Astrocyte (in vitro differentiated cells and primary cell): ENCODE measurements at regions not wholly inside any gene's neighbourhood (a gene's known extent, or its start where the extent isn't known, plus 50 kb on each side); places are given as distances from the start of the nearest gene placed in this dataset.
A peak's percentile ranks its signal among the peaks of the same experiment; 100 is the strongest.

Source experiments
- DNase-seq: peaks from one replicate; pipeline ENCODE4 v3.0.0-alpha.2; 2010; ENCODE audit warnings: low read depth
- FAIRE-seq: peaks from 2 replicates; lab custom pipeline; 2011; peaks lifted over from hg19 to GRCh38; lab: Jason Lieb, UNC
- H2AFZ ChIP-seq: 2 replicates; pipeline ENCODE4 v1.6.0; 2012; ENCODE audit warnings: low read depth, low read length, inconsistent platforms
- H3K27ac ChIP-seq: 2 replicates; pipeline ENCODE4 v1.5.1; 2011; ENCODE audit warnings: low read depth, low read length, inconsistent platforms
- H3K27me3 ChIP-seq: 2 replicates; pipeline ENCODE4 v1.6.0; 2011; ENCODE audit warnings: low read length, inconsistent platforms; ENCODE audit not compliant: insufficient read depth
- H3K36me3 ChIP-seq: 2 replicates; pipeline ENCODE4 v1.5.1; 2011; ENCODE audit warnings: low read length, inconsistent platforms; ENCODE audit not compliant: insufficient read depth
- H3K4me1 ChIP-seq: 2 replicates; pipeline ENCODE4 v1.5.1; 2011; ENCODE audit warnings: low read length, inconsistent platforms; ENCODE audit not compliant: insufficient read depth
- H3K4me2 ChIP-seq: 2 replicates; pipeline ENCODE4 v1.6.0; 2012; ENCODE audit warnings: low read length, inconsistent platforms
- H3K4me3 ChIP-seq: 2 replicates; pipeline ENCODE4 v1.5.1; 2011; ENCODE audit warnings: low read depth, mild to moderate bottlenecking, low read length, inconsistent platforms; ENCODE audit not compliant: insufficient read depth
- H3K79me2 ChIP-seq: 2 replicates; pipeline ENCODE4 v1.6.0; 2012; ENCODE audit warnings: mild to moderate bottlenecking, low read length, inconsistent platforms; ENCODE audit not compliant: insufficient read depth
- H3K9ac ChIP-seq: 2 replicates; pipeline ENCODE4 v1.6.0; 2012; ENCODE audit warnings: mild to moderate bottlenecking, low read length, inconsistent platforms
- H3K9me3 ChIP-seq: 2 replicates; pipeline ENCODE4 v1.5.1; 2012; ENCODE audit warnings: low read depth, mild to moderate bottlenecking, low read length, inconsistent platforms; ENCODE audit not compliant: insufficient read depth
- H4K20me1 ChIP-seq: 2 replicates; pipeline ENCODE4 v1.6.0; 2012; ENCODE audit warnings: low read length, inconsistent platforms; ENCODE audit not compliant: insufficient read depth
- H3K27ac Mint-ChIP-seq: one replicate; pipeline ENCODE4 v1.8.0; 2021; ENCODE audit warnings: mild to moderate bottlenecking, mixed read lengths; ENCODE audit not compliant: unreplicated experiment
- H3K27me3 Mint-ChIP-seq: one replicate; pipeline ENCODE4 v1.8.0; 2021; ENCODE audit warnings: low read depth, mixed read lengths; ENCODE audit not compliant: unreplicated experiment
- H3K36me3 Mint-ChIP-seq: one replicate; pipeline ENCODE4 v1.8.0; 2021; ENCODE audit warnings: low read depth, mixed read lengths; ENCODE audit not compliant: unreplicated experiment
- H3K4me1 Mint-ChIP-seq: one replicate; pipeline ENCODE4 v1.8.0; 2021; ENCODE audit warnings: low read depth, mixed read lengths; ENCODE audit not compliant: unreplicated experiment
- H3K4me3 Mint-ChIP-seq: one replicate; pipeline ENCODE4 v1.8.0; 2021; ENCODE audit warnings: mild to moderate bottlenecking, moderate library complexity, mixed read lengths; ENCODE audit not compliant: unreplicated experiment
- H3K9me3 Mint-ChIP-seq: one replicate; pipeline ENCODE4 v1.8.0; 2021; ENCODE audit warnings: mild to moderate bottlenecking, mixed read lengths; ENCODE audit not compliant: unreplicated experiment
- EZH2 ChIP-seq: IDR thresholded peaks from 2 replicates; pipeline ENCODE4 v1.6.1; 2012; ENCODE audit warnings: mild to moderate bottlenecking, low read length, inconsistent platforms; ENCODE audit not compliant: insufficient read depth
- TF ChIP-seq, protein P1 (sequence below): IDR thresholded peaks from 2 replicates; pipeline ENCODE4 v1.5.1; 2011; ENCODE audit warnings: low read depth, mild to moderate bottlenecking, inconsistent platforms, low read length, moderate library complexity; ENCODE audit not compliant: insufficient read depth

DNA sequence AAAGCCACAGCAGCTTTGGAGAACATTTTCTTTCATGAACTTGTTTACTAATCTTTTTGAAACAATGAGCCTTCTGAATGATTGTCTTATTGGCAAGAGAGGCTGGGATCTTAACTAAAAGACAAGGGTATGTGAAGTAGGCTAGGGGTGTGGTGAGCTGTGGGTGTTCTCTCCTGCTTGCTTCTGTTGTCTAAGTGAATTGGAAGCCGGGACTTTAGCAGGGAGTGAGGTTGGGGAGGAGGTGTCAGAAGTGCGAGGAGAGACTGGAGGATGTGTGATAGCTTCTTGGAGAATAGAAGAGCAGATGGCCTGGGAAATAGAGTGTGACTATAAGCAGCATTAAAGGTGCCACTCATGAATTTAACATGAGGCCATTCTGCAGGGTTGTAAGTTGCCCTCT lies 562.8 kb downstream of the UTRN start:
- no peak overlapping the region for H3K27ac ChIP-seq
- H3K27ac Mint-ChIP-seq, result no peak overlapping the region
- peak overlapping the region; percentile 40 for H3K4me3 Mint-ChIP-seq
- no peaks in the 10 kb centered on the region for H3K27me3 ChIP-seq
- no peaks in the 10 kb centered on the region for H3K4me1 Mint-ChIP-seq
- no peak overlapping the region for H3K9ac ChIP-seq
- DNase-seq (no peak), FAIRE-seq (no peak)
- H3K36me3 ChIP-seq, result peaks cover 4% of the 10 kb centered on the region
- H3K4me2 ChIP-seq, result no peak overlapping the region
- H2AFZ ChIP-seq, result no peak overlapping the region
- no peaks in the 10 kb centered on the region for H3K9me3 ChIP-seq
- no peak overlapping the region for H3K4me3 ChIP-seq
- H3K36me3 Mint-ChIP-seq, result peaks cover 3% of the 10 kb centered on the region
- H3K79me2 ChIP-seq, result no peaks in the 10 kb centered on the region
- H4K20me1 ChIP-seq, result no peaks in the 10 kb centered on the region
- no peaks in the 10 kb centered on the region for H3K4me1 ChIP-seq
- H3K27me3 Mint-ChIP-seq, result no peaks in the 10 kb centered on the region
- TF ChIP-seq EZH2, result no peak
- TF ChIP-seq, protein P1, sequence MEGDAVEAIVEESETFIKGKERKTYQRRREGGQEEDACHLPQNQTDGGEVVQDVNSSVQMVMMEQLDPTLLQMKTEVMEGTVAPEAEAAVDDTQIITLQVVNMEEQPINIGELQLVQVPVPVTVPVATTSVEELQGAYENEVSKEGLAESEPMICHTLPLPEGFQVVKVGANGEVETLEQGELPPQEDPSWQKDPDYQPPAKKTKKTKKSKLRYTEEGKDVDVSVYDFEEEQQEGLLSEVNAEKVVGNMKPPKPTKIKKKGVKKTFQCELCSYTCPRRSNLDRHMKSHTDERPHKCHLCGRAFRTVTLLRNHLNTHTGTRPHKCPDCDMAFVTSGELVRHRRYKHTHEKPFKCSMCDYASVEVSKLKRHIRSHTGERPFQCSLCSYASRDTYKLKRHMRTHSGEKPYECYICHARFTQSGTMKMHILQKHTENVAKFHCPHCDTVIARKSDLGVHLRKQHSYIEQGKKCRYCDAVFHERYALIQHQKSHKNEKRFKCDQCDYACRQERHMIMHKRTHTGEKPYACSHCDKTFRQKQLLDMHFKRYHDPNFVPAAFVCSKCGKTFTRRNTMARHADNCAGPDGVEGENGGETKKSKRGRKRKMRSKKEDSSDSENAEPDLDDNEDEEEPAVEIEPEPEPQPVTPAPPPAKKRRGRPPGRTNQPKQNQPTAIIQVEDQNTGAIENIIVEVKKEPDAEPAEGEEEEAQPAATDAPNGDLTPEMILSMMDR, result no peak
- peaks cover 2% of the 10 kb centered on the region for H3K9me3 Mint-ChIP-seq

DNA sequence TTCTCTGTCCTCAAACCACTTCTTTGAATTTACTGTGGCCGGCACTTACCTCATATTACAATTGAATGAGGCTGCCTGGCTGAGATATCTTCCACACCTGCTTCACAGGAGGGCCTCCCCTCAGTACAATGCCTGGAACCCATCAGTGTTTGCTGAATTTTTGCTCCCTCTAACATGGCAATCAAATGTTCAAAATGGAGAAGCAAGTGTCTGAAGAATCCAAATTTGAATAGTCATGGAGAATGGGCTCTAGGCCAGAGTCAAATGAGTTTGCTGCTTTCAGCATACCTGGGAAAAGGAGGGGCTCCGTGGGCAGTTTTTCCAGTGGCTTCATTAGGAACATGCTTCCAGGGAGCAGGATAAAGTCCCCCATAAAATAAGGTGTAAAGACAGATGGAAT lies 564.8 kb downstream of the UTRN start:
- TF ChIP-seq, protein P1, result no peak
- no peak for TF ChIP-seq EZH2
- FAIRE-seq, result no peak

DNA sequence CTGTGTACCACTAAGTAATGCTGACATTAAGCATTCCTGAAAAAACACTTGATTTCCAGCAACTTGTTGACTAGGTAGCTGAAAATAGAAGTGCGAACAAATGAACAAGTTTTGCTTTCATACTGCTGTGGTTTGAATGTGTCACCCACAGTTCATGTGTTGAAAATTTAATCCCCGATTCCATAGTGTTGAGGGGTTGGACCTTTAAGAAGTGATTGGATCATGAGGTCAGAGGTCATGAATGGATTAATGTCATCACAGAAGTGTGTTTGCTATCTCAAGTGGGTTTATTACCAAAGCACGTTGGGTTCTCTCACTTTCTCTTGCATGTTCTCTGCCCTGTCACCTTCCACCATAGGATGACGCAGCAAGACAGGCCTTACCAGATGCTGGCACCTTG lies 568.5 kb downstream of the UTRN start:
- H3K4me3 Mint-ChIP-seq, result no peak overlapping the region
- no peaks in the 10 kb centered on the region for H3K79me2 ChIP-seq
- no peaks in the 10 kb centered on the region for H3K4me1 Mint-ChIP-seq
- H3K36me3 ChIP-seq, result peaks cover 4% of the 10 kb centered on the region
- H3K36me3 Mint-ChIP-seq, result peaks cover 3% of the 10 kb centered on the region
- no peak overlapping the region for H2AFZ ChIP-seq
- TF ChIP-seq EZH2, result no peak
- TF ChIP-seq, protein P1, result no peak
- no peak overlapping the region for H3K9ac ChIP-seq
- H3K4me1 ChIP-seq, result no peaks in the 10 kb centered on the region
- no peaks in the 10 kb centered on the region for H3K27me3 Mint-ChIP-seq
- no peak overlapping the region for H3K27ac Mint-ChIP-seq
- no peaks in the 10 kb centered on the region for H4K20me1 ChIP-seq
- no peak overlapping the region for H3K4me2 ChIP-seq
- H3K27ac ChIP-seq, result no peak overlapping the region
- DNase-seq, result no peak
- no peaks in the 10 kb centered on the region for H3K9me3 ChIP-seq
- H3K9me3 Mint-ChIP-seq, result no peaks in the 10 kb centered on the region
- H3K4me3 ChIP-seq, result no peak overlapping the region
- H3K27me3 ChIP-seq, result no peaks in the 10 kb centered on the region
- FAIRE-seq, result no peak

More for the DNA sequence above, 564.8 kb downstream of the UTRN start:
- DNase-seq, result no peak
- H3K9ac ChIP-seq, result no peak overlapping the region
- Mint-ChIP-seq H3K4me3 (no peak overlapping the region), H3K36me3 (peaks cover 3% of the 10 kb centered on the region), H3K9me3 (peaks cover 2% of the 10 kb centered on the region), H3K27ac (no peak overlapping the region), H3K4me1 (no peaks in the 10 kb centered on the region), H3K27me3 (no peaks in the 10 kb centered on the region)
- H3K4me3 ChIP-seq, result no peak overlapping the region
- no peak overlapping the region for H3K4me2 ChIP-seq
- H3K79me2 ChIP-seq, result no peaks in the 10 kb centered on the region
- no peak overlapping the region for H3K27ac ChIP-seq
- H3K27me3 ChIP-seq, result no peaks in the 10 kb centered on the region
- H2AFZ ChIP-seq, result no peak overlapping the region
- H3K36me3 ChIP-seq, result peaks cover 4% of the 10 kb centered on the region
- H3K4me1 ChIP-seq, result no peaks in the 10 kb centered on the region
- no peaks in the 10 kb centered on the region for H3K9me3 ChIP-seq
- H4K20me1 ChIP-seq, result no peaks in the 10 kb centered on the region
